ENCODE measurements at regions not wholly inside any gene's neighbourhood (a gene's known extent, or its start where the extent isn't known, plus 50 kb on each side); places are given as distances from the start of the nearest gene placed in this dataset.

- Histone ChIP-seq H3K27ac (ENCODE audit: extremely low read depth, low read depth, low read length) (no peak overlapping the region), H3K4me3 (no peak overlapping the region), H3K9ac (ENCODE audit: insufficient read depth in 1 of 2, low read depth in 2 of 2, low read length in 2 of 2) (no peak overlapping the region), H3K4me2 (ENCODE audit: insufficient read depth, low read length) (no peak overlapping the region; the same call in 1 of the 2 replicates), H2AFZ (ENCODE audit: low read depth, low read length) (no peak overlapping the region), H4K20me1 (replicated peaks; ENCODE audit: control insufficient read depth, insufficient read depth, low read length) (no peaks in the 10 kb centered on the region), H3K4me1 (replicated peaks in 1 of 2; ENCODE audit: control insufficient read depth in 2 of 2, insufficient read depth in 2 of 2, low read length in 2 of 2) (peaks cover 0 to 4% of the 10 kb centered on the region in 2 experiments; a peak in 2 of 5 replicates), H3K79me2 (ENCODE audit: control insufficient read depth, insufficient read depth, low read length) (no peaks in the 10 kb centered on the region), H3K9me1 (ENCODE audit: control insufficient read depth, insufficient read depth, low read length) (no peaks in the 10 kb centered on the region), H3K36me3 (ENCODE audit: control insufficient read depth, insufficient read depth, low read length) (no peaks in the 10 kb centered on the region), H3K27me3 (ENCODE audit: control insufficient read depth in 2 of 2, insufficient read depth in 2 of 2, low read length in 2 of 2) (peaks cover 0 to 33% of the 10 kb centered on the region in 2 experiments; a peak in 3 of 5 replicates), H3K9me3 (replicated peaks; ENCODE audit: control insufficient read depth, insufficient read depth, low read depth, low read length) (no peaks in the 10 kb centered on the region)
- TF ChIP-seq NFIC (IDR thresholded peaks at IDR 0.05) (no peak), CXXC5 (CRISPR knock-in tag; IDR thresholded peaks at IDR 0.05) (peak; percentile 38; the same call in 1 of the 2 replicates)
- no peak for DNase-seq (ENCODE audit: extremely low read depth in 1 of 4, low spot score in 3 of 4)
- in situ Hi-C loops (cut with MboI) = no loop called here
- FAIRE-seq = no peak
- intact Hi-C loops (cut with micrococcal nuclease) = no loop called here
- ChIA-PET CTCF (ENCODE audit: low intra/inter-chr PET ratio) (no interaction called here), POLR2A (no interaction called here)
- BruUV-seq (replicated peaks) = no TSS peak
- no peak for ATAC-seq
- 11% methylated on average over 22 of the region's 22 CpGs for WGBS (ENCODE audit: insufficient coverage, low coverage, missing lambda C conversion rate)
These were observed 84.3 kb upstream of the FZD7 start for GRCh38 chr2:201949181-201949926.

GRCh38 chr2:201949927-201950246, 83.8 kb upstream of the FZD7 start:
- ATAC-seq (no peak), DNase-seq (ENCODE audit: extremely low read depth in 1 of 4, low spot score in 3 of 4) (no peak), FAIRE-seq (no peak)
- no TSS peak for BruUV-seq (replicated peaks)
- H3K9ac ChIP-seq (ENCODE audit: insufficient read depth in 1 of 2, low read depth in 2 of 2, low read length in 2 of 2) = no peak overlapping the region
- POLR2A ChIA-PET = no interaction called here
- 26% methylated on average over 8 of the region's 8 CpGs for WGBS (ENCODE audit: insufficient coverage, low coverage, missing lambda C conversion rate)
- H3K27me3 ChIP-seq (ENCODE audit: control insufficient read depth in 2 of 2, insufficient read depth in 2 of 2, low read length in 2 of 2) = peaks cover 0 to 33% of the 10 kb centered on the region in 2 experiments; a peak in 3 of 5 replicates
- CTCF ChIA-PET (ENCODE audit: low intra/inter-chr PET ratio) = no interaction called here
- H3K9me3 ChIP-seq (replicated peaks; ENCODE audit: control insufficient read depth, insufficient read depth, low read depth, low read length) = no peaks in the 10 kb centered on the region
- H3K9me1 ChIP-seq (ENCODE audit: control insufficient read depth, insufficient read depth, low read length) = no peaks in the 10 kb centered on the region
- H3K4me1 ChIP-seq (replicated peaks in 1 of 2; ENCODE audit: control insufficient read depth in 2 of 2, insufficient read depth in 2 of 2, low read length in 2 of 2) = peaks cover 0 to 4% of the 10 kb centered on the region in 2 experiments; a peak in 2 of 5 replicates
- in situ Hi-C loops (cut with MboI) = no loop called here
- H3K36me3 ChIP-seq (ENCODE audit: control insufficient read depth, insufficient read depth, low read length) = no peaks in the 10 kb centered on the region
- H4K20me1 ChIP-seq (replicated peaks; ENCODE audit: control insufficient read depth, insufficient read depth, low read length) = no peaks in the 10 kb centered on the region
- H3K27ac ChIP-seq (ENCODE audit: extremely low read depth, low read depth, low read length) = no peak overlapping the region
- no peak overlapping the region for H3K4me2 ChIP-seq (ENCODE audit: insufficient read depth, low read length)
- no peak overlapping the region for H3K4me3 ChIP-seq
- TF ChIP-seq MTA1 (IDR thresholded peaks at IDR 0.05; ENCODE audit: borderline replicate concordance) (no peak), LARP7 (IDR thresholded peaks at IDR 0.05) (no peak), SLC30A9 (CRISPR knock-in tag; IDR thresholded peaks at IDR 0.05) (no peak), MYBL2 (IDR thresholded peaks at IDR 0.05; ENCODE audit: low read depth) (no peak), MYBL2 (CRISPR knock-in tag; IDR thresholded peaks at IDR 0.05; ENCODE audit: borderline replicate concordance) (no peak), NFE2L1 (tag; IDR thresholded peaks at IDR 0.05; ENCODE audit: borderline replicate concordance, low read depth) (no peak), RBM22 (IDR thresholded peaks at IDR 0.05; ENCODE audit: low read depth, low read length, poor library complexity, severe bottlenecking) (no peak)
- TF ChIP-seq, protein P1, sequence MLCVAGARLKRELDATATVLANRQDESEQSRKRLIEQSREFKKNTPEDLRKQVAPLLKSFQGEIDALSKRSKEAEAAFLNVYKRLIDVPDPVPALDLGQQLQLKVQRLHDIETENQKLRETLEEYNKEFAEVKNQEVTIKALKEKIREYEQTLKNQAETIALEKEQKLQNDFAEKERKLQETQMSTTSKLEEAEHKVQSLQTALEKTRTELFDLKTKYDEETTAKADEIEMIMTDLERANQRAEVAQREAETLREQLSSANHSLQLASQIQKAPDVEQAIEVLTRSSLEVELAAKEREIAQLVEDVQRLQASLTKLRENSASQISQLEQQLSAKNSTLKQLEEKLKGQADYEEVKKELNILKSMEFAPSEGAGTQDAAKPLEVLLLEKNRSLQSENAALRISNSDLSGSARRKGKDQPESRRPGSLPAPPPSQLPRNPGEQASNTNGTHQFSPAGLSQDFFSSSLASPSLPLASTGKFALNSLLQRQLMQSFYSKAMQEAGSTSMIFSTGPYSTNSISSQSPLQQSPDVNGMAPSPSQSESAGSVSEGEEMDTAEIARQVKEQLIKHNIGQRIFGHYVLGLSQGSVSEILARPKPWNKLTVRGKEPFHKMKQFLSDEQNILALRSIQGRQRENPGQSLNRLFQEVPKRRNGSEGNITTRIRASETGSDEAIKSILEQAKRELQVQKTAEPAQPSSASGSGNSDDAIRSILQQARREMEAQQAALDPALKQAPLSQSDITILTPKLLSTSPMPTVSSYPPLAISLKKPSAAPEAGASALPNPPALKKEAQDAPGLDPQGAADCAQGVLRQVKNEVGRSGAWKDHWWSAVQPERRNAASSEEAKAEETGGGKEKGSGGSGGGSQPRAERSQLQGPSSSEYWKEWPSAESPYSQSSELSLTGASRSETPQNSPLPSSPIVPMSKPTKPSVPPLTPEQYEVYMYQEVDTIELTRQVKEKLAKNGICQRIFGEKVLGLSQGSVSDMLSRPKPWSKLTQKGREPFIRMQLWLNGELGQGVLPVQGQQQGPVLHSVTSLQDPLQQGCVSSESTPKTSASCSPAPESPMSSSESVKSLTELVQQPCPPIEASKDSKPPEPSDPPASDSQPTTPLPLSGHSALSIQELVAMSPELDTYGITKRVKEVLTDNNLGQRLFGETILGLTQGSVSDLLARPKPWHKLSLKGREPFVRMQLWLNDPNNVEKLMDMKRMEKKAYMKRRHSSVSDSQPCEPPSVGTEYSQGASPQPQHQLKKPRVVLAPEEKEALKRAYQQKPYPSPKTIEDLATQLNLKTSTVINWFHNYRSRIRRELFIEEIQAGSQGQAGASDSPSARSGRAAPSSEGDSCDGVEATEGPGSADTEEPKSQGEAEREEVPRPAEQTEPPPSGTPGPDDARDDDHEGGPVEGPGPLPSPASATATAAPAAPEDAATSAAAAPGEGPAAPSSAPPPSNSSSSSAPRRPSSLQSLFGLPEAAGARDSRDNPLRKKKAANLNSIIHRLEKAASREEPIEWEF (CRISPR knock-in tag; IDR thresholded peaks at IDR 0.05) = no peak
- H2AFZ ChIP-seq (ENCODE audit: low read depth, low read length) = no peak overlapping the region
- intact Hi-C loops (cut with micrococcal nuclease) = no loop called here
- H3K79me2 ChIP-seq (ENCODE audit: control insufficient read depth, insufficient read depth, low read length) = no peaks in the 10 kb centered on the region

Measured in K562 (cell line).